Lower lobe of right lung (tissue), 2 donors: ENCODE measurements at regions not wholly inside any gene's neighbourhood (a gene's known extent, or its start where the extent isn't known, plus 50 kb on each side); places are given as distances from the start of the nearest gene placed in this dataset.

ENCODE experiments used
- ATAC-seq, 2 donors: fragments of 200-7000 bp; cut with Tn5 transposase; one replicate each; pipeline ENCODE4 v1.9.1; 2020 to 2022; ENCODE audit warnings: mild to moderate bottlenecking in 2 of 2, moderate library complexity in 2 of 2
- DNase-seq: peaks from one replicate; pipeline ENCODE4 v3.0.0-alpha.2; 2020
- H3K27ac ChIP-seq: fragments of 200-600 bp; one replicate; pipeline ENCODE4 v1.8.0; 2022
- H3K27me3 ChIP-seq: fragments of 200-600 bp; one replicate; pipeline ENCODE4 v1.8.0; 2022; ENCODE audit warnings: low read depth
- H3K36me3 ChIP-seq: fragments of 200-600 bp; one replicate; pipeline ENCODE4 v1.8.0; 2022; ENCODE audit warnings: mild to moderate bottlenecking
- H3K4me1 ChIP-seq: fragments of 200-600 bp; one replicate; pipeline ENCODE4 v1.8.0; 2022
- H3K4me3 ChIP-seq: fragments of 200-600 bp; one replicate; pipeline ENCODE4 v1.8.0; 2022; ENCODE audit warnings: mild to moderate bottlenecking
- H3K9me3 ChIP-seq: fragments of 200-600 bp; one replicate; pipeline ENCODE4 v1.8.0; 2022
- intact Hi-C: fragments of 100-400 bp; cut with DNase I; formaldehyde crosslinking; loops from one replicate; pipeline ENCODE4 v1.11.0; 2022
- TF ChIP-seq, protein P1 (sequence below): fragments of 200-600 bp; IDR thresholded peaks from one replicate; pipeline ENCODE4 v1.8.0; 2022; ENCODE audit warnings: antibody characterized with exemption, mild to moderate bottlenecking
- donor health status: DM: no; HTN: yes; CAD: no; lungs with severe emphysema.

DNA sequence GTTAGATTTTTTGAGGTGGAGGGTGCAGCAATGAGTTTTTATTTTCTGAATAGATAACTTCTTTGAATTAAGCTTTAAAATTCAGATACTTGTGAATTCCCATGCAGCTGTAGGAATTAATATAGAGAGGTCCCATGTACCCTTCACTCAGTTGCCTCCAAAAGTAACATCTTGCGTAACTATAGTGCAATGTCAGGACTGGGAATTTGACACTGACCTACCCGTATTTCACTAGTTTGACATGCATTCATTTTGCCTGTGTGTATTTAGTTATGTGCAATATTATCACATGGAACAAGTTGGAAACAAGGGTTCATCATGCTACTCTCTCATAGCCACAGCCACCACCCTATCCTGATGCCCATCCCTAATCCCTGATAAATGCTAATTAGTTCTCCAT is 147.1 kb upstream of the IGFBP3 start:
- ATAC-seq (no peak), DNase-seq (no peak)
- H3K4me1 ChIP-seq: no peaks in the 10 kb centered on the region
- no peaks in the 10 kb centered on the region for H3K9me3 ChIP-seq
- no peaks in the 10 kb centered on the region for H3K27me3 ChIP-seq
- intact Hi-C loops: no loop called here
- no peak overlapping the region for H3K4me3 ChIP-seq
- H3K36me3 ChIP-seq: no peaks in the 10 kb centered on the region
- TF ChIP-seq, protein P1, sequence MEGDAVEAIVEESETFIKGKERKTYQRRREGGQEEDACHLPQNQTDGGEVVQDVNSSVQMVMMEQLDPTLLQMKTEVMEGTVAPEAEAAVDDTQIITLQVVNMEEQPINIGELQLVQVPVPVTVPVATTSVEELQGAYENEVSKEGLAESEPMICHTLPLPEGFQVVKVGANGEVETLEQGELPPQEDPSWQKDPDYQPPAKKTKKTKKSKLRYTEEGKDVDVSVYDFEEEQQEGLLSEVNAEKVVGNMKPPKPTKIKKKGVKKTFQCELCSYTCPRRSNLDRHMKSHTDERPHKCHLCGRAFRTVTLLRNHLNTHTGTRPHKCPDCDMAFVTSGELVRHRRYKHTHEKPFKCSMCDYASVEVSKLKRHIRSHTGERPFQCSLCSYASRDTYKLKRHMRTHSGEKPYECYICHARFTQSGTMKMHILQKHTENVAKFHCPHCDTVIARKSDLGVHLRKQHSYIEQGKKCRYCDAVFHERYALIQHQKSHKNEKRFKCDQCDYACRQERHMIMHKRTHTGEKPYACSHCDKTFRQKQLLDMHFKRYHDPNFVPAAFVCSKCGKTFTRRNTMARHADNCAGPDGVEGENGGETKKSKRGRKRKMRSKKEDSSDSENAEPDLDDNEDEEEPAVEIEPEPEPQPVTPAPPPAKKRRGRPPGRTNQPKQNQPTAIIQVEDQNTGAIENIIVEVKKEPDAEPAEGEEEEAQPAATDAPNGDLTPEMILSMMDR: no peak
- no peak overlapping the region for H3K27ac ChIP-seq

DNA sequence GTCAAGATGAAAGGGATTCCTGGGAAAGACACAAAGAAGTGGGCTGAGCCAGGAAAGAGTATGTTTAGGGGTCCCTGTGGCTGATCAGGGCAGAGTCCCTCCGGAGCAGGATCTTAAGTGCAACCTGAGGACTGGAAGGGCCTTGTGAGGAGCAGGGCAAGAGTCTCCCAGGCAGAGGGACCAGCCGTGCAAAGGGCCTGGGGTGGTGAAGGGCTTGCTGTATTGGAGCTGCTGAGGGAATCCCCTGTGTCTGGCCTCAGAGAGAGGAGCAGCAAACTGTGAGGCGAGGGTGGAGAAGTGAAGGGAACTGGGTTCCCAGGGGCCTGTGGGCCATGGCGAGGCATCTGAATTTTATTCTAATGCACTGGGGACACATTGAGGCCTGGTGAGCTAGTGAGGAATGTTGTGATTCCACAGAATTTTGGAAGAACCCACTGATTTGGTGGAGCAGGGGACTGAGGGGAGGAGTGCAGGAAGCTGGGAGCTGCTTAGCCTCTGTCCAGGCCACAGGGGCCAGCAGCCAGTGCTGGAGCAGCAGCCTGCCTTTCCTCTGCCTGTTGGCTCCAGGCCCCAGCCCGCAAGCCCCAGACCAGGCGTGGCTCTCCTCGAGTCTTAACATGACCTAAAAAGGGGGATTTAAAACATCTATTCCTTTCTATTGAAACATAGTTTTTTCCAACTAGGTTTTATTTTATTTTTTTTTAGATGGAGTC is 138.4 kb upstream of the IGFBP3 start:
- no peak overlapping the region for H3K27ac ChIP-seq
- H3K36me3 ChIP-seq: no peaks in the 10 kb centered on the region
- H3K27me3 ChIP-seq: no peaks in the 10 kb centered on the region
- intact Hi-C loops: no loop called here
- TF ChIP-seq, protein P1: no peak
- DNase-seq: no peak
- no peaks in the 10 kb centered on the region for H3K9me3 ChIP-seq
- H3K4me3 ChIP-seq: no peak overlapping the region
- peak in 1 of 2 donors; percentile 62 for ATAC-seq
- no peaks in the 10 kb centered on the region for H3K4me1 ChIP-seq

DNA sequence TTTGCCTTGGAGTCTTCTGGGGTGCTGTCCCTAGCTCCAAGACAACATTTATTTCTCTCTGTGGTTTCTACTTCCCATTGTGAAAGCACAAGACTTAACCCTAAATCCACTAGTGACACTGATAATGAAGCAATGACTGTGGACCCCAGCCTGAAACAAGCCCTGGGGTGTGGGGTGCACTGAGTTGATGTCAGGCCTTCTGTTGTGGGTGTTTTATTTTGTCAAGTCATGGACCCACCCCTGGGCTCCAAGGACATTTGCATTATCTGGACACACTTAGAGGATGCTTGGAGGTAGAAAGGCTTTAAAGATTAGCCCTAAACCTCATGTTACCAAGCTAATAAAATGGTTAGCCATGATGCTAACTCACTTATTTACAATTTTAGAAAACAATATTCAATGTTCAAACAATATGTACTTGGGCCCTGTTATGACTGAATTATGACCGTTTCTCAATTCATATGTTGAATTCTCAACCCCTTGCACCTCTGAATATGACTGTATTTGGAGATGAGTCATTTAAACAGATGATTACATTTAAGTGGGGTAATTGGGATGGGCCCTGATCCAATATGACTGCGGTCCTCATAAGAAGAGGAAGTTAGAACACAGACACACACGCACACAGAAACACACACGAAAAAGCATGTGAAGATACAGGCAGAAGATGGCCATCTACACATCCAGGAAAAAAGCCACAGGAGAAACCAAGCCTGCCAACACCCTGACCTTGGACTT is 137.2 kb upstream of the IGFBP3 start:
- intact Hi-C loops: no loop called here
- TF ChIP-seq, protein P1: no peak
- no peak for ATAC-seq
- DNase-seq: no peak
- Histone ChIP-seq H3K27ac (no peak overlapping the region), H3K9me3 (no peaks in the 10 kb centered on the region), H3K27me3 (no peaks in the 10 kb centered on the region), H3K4me1 (no peaks in the 10 kb centered on the region), H3K36me3 (no peaks in the 10 kb centered on the region), H3K4me3 (no peak overlapping the region)

DNA sequence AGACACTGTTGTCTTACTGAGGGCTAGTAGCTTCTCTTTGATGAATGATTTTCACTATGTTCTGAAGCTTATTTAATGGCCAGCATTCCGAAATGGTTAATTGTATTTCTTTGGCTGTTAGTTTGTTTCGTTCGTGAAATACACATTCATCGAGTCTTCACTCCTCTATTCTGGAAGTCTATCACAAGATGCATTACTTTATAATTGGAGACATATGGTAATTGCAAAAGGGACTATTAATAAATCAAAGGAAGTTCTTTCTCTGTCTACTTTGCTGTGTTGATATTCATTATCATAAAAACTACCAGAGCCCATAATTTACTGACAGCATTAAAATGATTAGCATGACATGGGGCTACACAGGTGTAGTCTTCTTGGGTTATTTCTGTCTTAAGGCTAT is 133.8 kb upstream of the IGFBP3 start:
- intact Hi-C loops: no loop called here
- H3K27ac ChIP-seq: no peak overlapping the region
- no peak overlapping the region for H3K4me3 ChIP-seq
- H3K36me3 ChIP-seq: no peaks in the 10 kb centered on the region
- H3K27me3 ChIP-seq: no peaks in the 10 kb centered on the region
- ATAC-seq (no peak), DNase-seq (no peak)
- no peaks in the 10 kb centered on the region for H3K4me1 ChIP-seq
- H3K9me3 ChIP-seq: no peaks in the 10 kb centered on the region
- TF ChIP-seq, protein P1: no peak

DNA sequence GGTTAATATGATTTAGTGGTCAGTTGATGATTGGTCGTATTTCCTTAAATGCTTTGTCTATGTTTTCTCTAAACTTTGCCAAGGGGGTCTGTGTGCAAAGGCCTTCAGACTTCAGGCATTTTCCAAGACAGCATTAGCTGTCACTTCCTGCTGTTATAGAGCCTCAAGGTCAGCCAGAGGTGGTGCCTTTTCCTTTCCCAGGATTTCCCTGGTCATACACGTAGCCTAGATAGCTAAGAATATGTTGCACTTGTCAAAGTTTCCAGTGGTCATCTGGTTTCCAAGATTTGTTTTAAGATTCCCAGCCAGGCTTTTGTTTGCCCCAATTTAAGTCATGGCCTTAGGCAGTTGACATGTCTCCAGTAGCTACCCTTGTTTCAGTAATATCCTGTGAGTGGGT is 133.2 kb upstream of the IGFBP3 start:
- Histone ChIP-seq H3K9me3 (no peaks in the 10 kb centered on the region), H3K27ac (no peak overlapping the region), H3K36me3 (no peaks in the 10 kb centered on the region), H3K4me3 (no peak overlapping the region), H3K27me3 (no peaks in the 10 kb centered on the region), H3K4me1 (no peaks in the 10 kb centered on the region)
- no peak for DNase-seq
- intact Hi-C loops: no loop called here
- TF ChIP-seq, protein P1: no peak
- no peak for ATAC-seq
